ENCODE measurements at regions not wholly inside any gene's neighbourhood (a gene's known extent, or its start where the extent isn't known, plus 50 kb on each side); places are given as distances from the start of the nearest gene placed in this dataset.

GRCh38 chr3:135549928-135550494, 415.5 kb upstream of the PPP2R3A start:
- no peak for TF ChIP-seq CTCF (IDR thresholded peaks at IDR 0.05)
- Histone ChIP-seq H3K9me3 (no peaks in the 10 kb centered on the region), H3K27ac (no peak overlapping the region), H3K4me3 (no peak overlapping the region), H3K27me3 (no peaks in the 10 kb centered on the region), H3K36me3 (no peaks in the 10 kb centered on the region), H3K4me1 (no peaks in the 10 kb centered on the region)
- no peak for DNase-seq (ENCODE audit: low spot score)

GRCh38 chr3:135556174-135556573, 409.4 kb upstream of the PPP2R3A start:
- no peaks in the 10 kb centered on the region for H3K4me1 ChIP-seq
- no peak overlapping the region for H3K27ac ChIP-seq
- H3K27me3 ChIP-seq, result no peaks in the 10 kb centered on the region
- H3K36me3 ChIP-seq, result no peaks in the 10 kb centered on the region
- H3K9me3 ChIP-seq, result no peaks in the 10 kb centered on the region
- no peak for TF ChIP-seq CTCF (IDR thresholded peaks at IDR 0.05)
- no peak overlapping the region for H3K4me3 ChIP-seq
- DNase-seq (ENCODE audit: low spot score), result no peak

- no peak overlapping the region for H3K27ac ChIP-seq
- H3K4me1 ChIP-seq, result no peaks in the 10 kb centered on the region
- H3K36me3 ChIP-seq, result no peaks in the 10 kb centered on the region
- no peaks in the 10 kb centered on the region for H3K9me3 ChIP-seq
- TF ChIP-seq CTCF (IDR thresholded peaks at IDR 0.05), result no peak
- no peaks in the 10 kb centered on the region for H3K27me3 ChIP-seq
- no peak for DNase-seq (ENCODE audit: low spot score)
- no peak overlapping the region for H3K4me3 ChIP-seq
These were observed 407.3 kb upstream of the PPP2R3A start for GRCh38 chr3:135558150-135558783.

- Histone ChIP-seq H3K4me3 (no peak overlapping the region), H3K9me3 (no peaks in the 10 kb centered on the region), H3K36me3 (no peaks in the 10 kb centered on the region), H3K27ac (no peak overlapping the region), H3K4me1 (no peaks in the 10 kb centered on the region), H3K27me3 (no peaks in the 10 kb centered on the region)
- DNase-seq (ENCODE audit: low spot score), result no peak
- TF ChIP-seq CTCF (IDR thresholded peaks at IDR 0.05), result no peak
These were observed 406.6 kb upstream of the PPP2R3A start for GRCh38 chr3:135558906-135559305.

- H3K9me3 ChIP-seq, result no peaks in the 10 kb centered on the region
- no peak overlapping the region for H3K27ac ChIP-seq
- DNase-seq (ENCODE audit: low spot score), result no peak
- no peak for TF ChIP-seq CTCF (IDR thresholded peaks at IDR 0.05)
- H3K27me3 ChIP-seq, result no peaks in the 10 kb centered on the region
- no peak overlapping the region for H3K4me3 ChIP-seq
- no peaks in the 10 kb centered on the region for H3K36me3 ChIP-seq
- no peaks in the 10 kb centered on the region for H3K4me1 ChIP-seq
These were observed 405.7 kb upstream of the PPP2R3A start for GRCh38 chr3:135559802-135560201.

- TF ChIP-seq CTCF (IDR thresholded peaks at IDR 0.05), result no peak
- DNase-seq (ENCODE audit: low spot score), result no peak
- Histone ChIP-seq H3K27me3 (no peaks in the 10 kb centered on the region), H3K36me3 (no peaks in the 10 kb centered on the region), H3K9me3 (no peaks in the 10 kb centered on the region), H3K4me1 (no peaks in the 10 kb centered on the region), H3K4me3 (no peak overlapping the region), H3K27ac (no peak overlapping the region)
These were observed 404.7 kb upstream of the PPP2R3A start for GRCh38 chr3:135560847-135561246.

Measured in right atrium auricular region (tissue), 2 donors.